Trophoblast cell (in vitro differentiated cells and primary cell): ENCODE measurements at regions not wholly inside any gene's neighbourhood (a gene's known extent, or its start where the extent isn't known, plus 50 kb on each side); places are given as distances from the start of the nearest gene placed in this dataset.

Source experiments
- DNase-seq, 2 donors: peaks; one replicate each; pipeline ENCODE4 v3.0.0-alpha.2; 2016
- H2AFZ ChIP-seq: 2 replicates; pipeline ENCODE4 v1.6.1; 2013; ENCODE audit warnings: low read length, moderate library complexity, mild to moderate bottlenecking; ENCODE audit not compliant: insufficient read depth, poor library complexity
- H2AK5ac ChIP-seq: 2 replicates; pipeline ENCODE4 v1.6.1; 2013; ENCODE audit warnings: mild to moderate bottlenecking, low read length
- H2BK120ac ChIP-seq: 2 replicates; pipeline ENCODE4 v1.6.1; 2013; ENCODE audit warnings: low read length, mild to moderate bottlenecking, moderate library complexity; ENCODE audit not compliant: insufficient read depth, poor library complexity
- H2BK12ac ChIP-seq: 2 replicates; pipeline ENCODE4 v1.6.1; 2013; ENCODE audit warnings: mild to moderate bottlenecking, low read length, moderate library complexity
- H2BK5ac ChIP-seq: 2 replicates; pipeline ENCODE4 v1.6.1; 2013; ENCODE audit warnings: low read length, low read depth, moderate library complexity, mild to moderate bottlenecking; ENCODE audit not compliant: poor library complexity
- H3K14ac ChIP-seq: 2 replicates; pipeline ENCODE4 v1.6.1; 2013; ENCODE audit warnings: mild to moderate bottlenecking, low read length
- H3K18ac ChIP-seq: 2 replicates; pipeline ENCODE4 v1.6.1; 2013; ENCODE audit warnings: mild to moderate bottlenecking, low read length
- H3K23ac ChIP-seq: 2 replicates; pipeline ENCODE4 v1.6.1; 2013; ENCODE audit warnings: low read length
- H3K27ac ChIP-seq: 2 replicates; pipeline ENCODE4 v1.5.1; 2013; ENCODE audit warnings: low read depth, mild to moderate bottlenecking, inconsistent platforms, low read length, moderate library complexity
- H3K27me3 ChIP-seq: 2 replicates; pipeline ENCODE4 v1.6.1; 2013; ENCODE audit warnings: inconsistent platforms, mild to moderate bottlenecking, low read length, moderate library complexity; ENCODE audit not compliant: insufficient read depth
- H3K36me3 ChIP-seq, 2 experiments: 1 replicate in 1 of 2; 2 replicates in 1 of 2; pipeline ENCODE4 v1.6.1; 2013; ENCODE audit warnings: low read length in 2 of 2, mild to moderate bottlenecking in 2 of 2, moderate library complexity in 1 of 2; ENCODE audit not compliant: insufficient read depth in 2 of 2, control insufficient read depth in 1 of 2
- H3K4ac ChIP-seq: 2 replicates; pipeline ENCODE4 v1.6.1; 2013; ENCODE audit warnings: low read depth, mild to moderate bottlenecking, low read length, moderate library complexity
- H3K4me1 ChIP-seq, 2 experiments: 1 replicate in 1 of 2; 2 replicates in 1 of 2; pipeline ENCODE4 v1.6.1; 2013; ENCODE audit warnings: low read length in 2 of 2, mild to moderate bottlenecking in 2 of 2, moderate library complexity in 1 of 2; ENCODE audit not compliant: insufficient read depth in 2 of 2, control insufficient read depth in 1 of 2
- H3K4me2 ChIP-seq: 2 replicates; pipeline ENCODE4 v1.6.1; 2013; ENCODE audit warnings: inconsistent platforms, mild to moderate bottlenecking, low read length, moderate library complexity
- H3K4me3 ChIP-seq: 2 replicates; pipeline ENCODE4 v1.5.1; 2013; ENCODE audit warnings: mild to moderate bottlenecking, low read depth, low read length, inconsistent platforms
- H3K79me1 ChIP-seq: one replicate; pipeline ENCODE4 v1.6.1; 2013; ENCODE audit warnings: low read length
- H3K79me2 ChIP-seq: 2 replicates; pipeline ENCODE4 v1.6.1; 2013; ENCODE audit warnings: low read length, mild to moderate bottlenecking; ENCODE audit not compliant: control insufficient read depth, insufficient read depth, poor library complexity
- H3K9ac ChIP-seq: 2 replicates; pipeline ENCODE4 v1.6.1; 2013; ENCODE audit warnings: mild to moderate bottlenecking, low read length
- H3K9me3 ChIP-seq: 2 replicates; pipeline ENCODE4 v1.6.1; 2013; ENCODE audit warnings: low read depth, mild to moderate bottlenecking, control low read depth, inconsistent platforms, low read length; ENCODE audit not compliant: insufficient read depth
- H4K12ac ChIP-seq: 2 replicates; pipeline ENCODE4 v1.6.1; 2013; ENCODE audit warnings: low read depth, mild to moderate bottlenecking, low read length, moderate library complexity
- H4K8ac ChIP-seq: 2 replicates; pipeline ENCODE4 v1.6.1; 2013; ENCODE audit warnings: low read depth, mild to moderate bottlenecking, low read length, moderate library complexity
- H4K91ac ChIP-seq: one replicate; pipeline ENCODE4 v1.6.1; 2013; ENCODE audit warnings: low read depth, mild to moderate bottlenecking, low read length, moderate library complexity
- WGBS: extraction: QIAGEN DNeasy Blood & Tissue Kit; methylation state at CpG from one replicate; pipeline ENCODE4 v1.1.7; 2013; ENCODE audit warnings: missing lambda C conversion rate; ENCODE audit not compliant: insufficient read length, insufficient coverage; ENCODE audit errors: extremely low coverage; 5-methylcytosine and 5-hydroxymethylcytosine counted together

GRCh38 chr5:39822020-39822419 lies 397.2 kb upstream of the DAB2 start:
- H3K4me1 ChIP-seq = no peaks in the 10 kb centered on the region
- no peak for DNase-seq
- no peak overlapping the region for H2BK120ac ChIP-seq
- H2BK5ac ChIP-seq = no peak overlapping the region
- H3K79me1 ChIP-seq = no peaks in the 10 kb centered on the region
- WGBS = no CpG with 5 or more reads among the region's 1 CpG
- H3K18ac ChIP-seq = no peak overlapping the region
- H3K36me3 ChIP-seq = no peaks in the 10 kb centered on the region
- H4K12ac ChIP-seq = no peak overlapping the region
- no peak overlapping the region for H2BK12ac ChIP-seq
- no peak overlapping the region for H3K23ac ChIP-seq
- no peak overlapping the region for H4K91ac ChIP-seq
- no peak overlapping the region for H2AFZ ChIP-seq
- H3K79me2 ChIP-seq = no peaks in the 10 kb centered on the region
- no peak overlapping the region for H2AK5ac ChIP-seq
- no peak overlapping the region for H4K8ac ChIP-seq
- no peak overlapping the region for H3K9ac ChIP-seq
- no peak overlapping the region for H3K4me2 ChIP-seq
- H3K27ac ChIP-seq = no peak overlapping the region
- H3K14ac ChIP-seq = no peak overlapping the region
- no peak overlapping the region for H3K4ac ChIP-seq
- H3K27me3 ChIP-seq = no peaks in the 10 kb centered on the region
- H3K9me3 ChIP-seq = no peaks in the 10 kb centered on the region
- no peak overlapping the region for H3K4me3 ChIP-seq

DNA sequence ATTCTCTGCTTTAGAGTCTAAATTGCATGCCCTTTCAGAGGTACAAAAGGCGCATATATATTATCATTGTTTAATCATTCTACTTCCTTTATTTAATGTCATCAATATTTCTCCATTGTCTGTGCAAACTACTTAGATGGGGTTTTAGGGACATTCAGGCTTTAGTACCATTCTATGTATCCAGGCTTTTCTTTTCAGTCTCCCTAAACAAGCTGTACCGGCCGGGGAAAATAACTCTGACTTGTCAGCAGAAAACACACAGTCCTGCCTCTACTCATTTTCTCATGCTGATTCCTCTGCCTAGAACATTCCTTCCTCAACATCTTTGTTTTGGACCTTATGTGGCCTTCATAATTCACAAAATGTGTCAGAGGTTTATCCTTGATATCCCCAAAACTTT lies 392.1 kb upstream of the DAB2 start:
- no CpG with 5 or more reads among the region's 3 CpGs for WGBS
- Histone ChIP-seq H3K4me1 (no peaks in the 10 kb centered on the region), H3K18ac (no peak overlapping the region), H3K27ac (no peak overlapping the region), H2AK5ac (no peak overlapping the region), H3K79me2 (no peaks in the 10 kb centered on the region), H3K23ac (no peak overlapping the region), H4K12ac (no peak overlapping the region), H4K8ac (no peak overlapping the region), H3K9me3 (no peaks in the 10 kb centered on the region), H3K4ac (no peak overlapping the region), H2AFZ (no peak overlapping the region), H3K9ac (no peak overlapping the region), H3K27me3 (no peaks in the 10 kb centered on the region), H2BK5ac (no peak overlapping the region), H3K4me2 (no peak overlapping the region), H3K4me3 (no peak overlapping the region), H3K79me1 (no peaks in the 10 kb centered on the region), H2BK12ac (no peak overlapping the region), H3K36me3 (no peaks in the 10 kb centered on the region), H2BK120ac (no peak overlapping the region), H3K14ac (no peak overlapping the region), H4K91ac (no peak overlapping the region)
- no peak for DNase-seq

DNA sequence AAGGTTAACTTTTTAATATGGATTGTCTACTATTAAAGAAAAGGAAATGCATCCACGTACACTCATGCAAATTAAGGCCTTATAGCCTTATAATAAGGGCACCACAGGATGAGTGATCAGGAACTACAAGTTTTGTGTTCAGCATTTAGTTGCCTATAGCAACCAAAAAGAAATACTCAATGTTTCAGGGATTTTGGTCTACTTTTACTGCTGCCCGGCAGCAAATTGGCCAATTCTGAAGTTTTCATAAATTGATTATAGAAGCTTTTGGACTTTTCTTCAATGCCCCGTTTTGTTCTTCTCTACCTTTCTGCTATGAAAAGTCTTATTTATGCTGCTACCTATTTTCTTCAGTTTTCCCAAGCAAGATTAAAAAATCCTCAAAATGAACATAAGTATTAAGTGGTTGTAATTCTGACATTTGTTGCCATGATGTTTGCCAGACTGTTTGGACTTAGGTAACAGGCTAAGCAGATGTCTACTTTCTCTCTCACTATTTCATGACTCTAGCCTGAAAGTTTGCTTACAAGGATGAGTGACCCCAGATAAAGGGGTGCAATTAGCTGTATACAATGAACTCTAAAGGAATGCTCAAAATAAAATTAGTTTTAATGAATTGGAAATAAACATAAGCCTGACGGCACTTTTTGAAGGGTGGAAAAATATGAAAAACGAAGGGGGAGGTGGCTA lies 391.5 kb upstream of the DAB2 start:
- Histone ChIP-seq H4K12ac (no peak overlapping the region), H4K8ac (no peak overlapping the region), H3K27ac (no peak overlapping the region), H3K79me1 (no peaks in the 10 kb centered on the region), H3K36me3 (no peaks in the 10 kb centered on the region), H3K79me2 (no peaks in the 10 kb centered on the region), H3K4me1 (no peaks in the 10 kb centered on the region), H2BK5ac (no peak overlapping the region), H2AK5ac (no peak overlapping the region), H3K18ac (no peak overlapping the region), H3K4me3 (no peak overlapping the region), H3K4ac (no peak overlapping the region), H4K91ac (no peak overlapping the region), H3K9me3 (no peaks in the 10 kb centered on the region), H3K9ac (no peak overlapping the region), H3K27me3 (no peaks in the 10 kb centered on the region), H2BK120ac (no peak overlapping the region), H2BK12ac (no peak overlapping the region), H3K4me2 (no peak overlapping the region), H2AFZ (no peak overlapping the region), H3K23ac (no peak overlapping the region), H3K14ac (no peak overlapping the region)
- DNase-seq = no peak
- no CpG with 5 or more reads among the region's 5 CpGs for WGBS

DNA sequence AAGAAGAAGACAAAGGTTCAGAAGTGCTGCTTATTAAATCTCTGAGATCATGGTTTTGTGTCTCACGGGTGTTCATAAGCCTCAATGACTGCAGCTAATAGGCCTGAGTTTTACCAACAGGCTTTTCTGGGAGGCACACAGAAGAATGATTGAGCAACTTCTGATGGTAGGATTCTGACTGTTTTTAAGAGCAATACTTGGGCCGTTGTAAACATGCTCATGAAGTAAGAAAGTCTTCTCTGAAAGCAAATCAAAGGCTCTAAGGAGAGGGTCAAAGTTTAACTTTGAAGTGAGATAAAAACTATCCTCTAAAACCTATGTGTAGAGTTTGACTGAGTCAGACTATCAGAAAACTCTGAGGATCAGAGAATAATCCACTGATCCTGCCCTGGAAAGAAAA lies 390.9 kb upstream of the DAB2 start:
- H2AK5ac ChIP-seq = no peak overlapping the region
- no peaks in the 10 kb centered on the region for H3K79me1 ChIP-seq
- no peaks in the 10 kb centered on the region for H3K36me3 ChIP-seq
- H3K4me2 ChIP-seq = no peak overlapping the region
- H3K9me3 ChIP-seq = no peaks in the 10 kb centered on the region
- H3K79me2 ChIP-seq = no peaks in the 10 kb centered on the region
- H3K4me3 ChIP-seq = no peak overlapping the region
- no peak overlapping the region for H3K4ac ChIP-seq
- no peak overlapping the region for H2BK120ac ChIP-seq
- no peak overlapping the region for H3K9ac ChIP-seq
- no peak overlapping the region for H4K91ac ChIP-seq
- WGBS = no CpG with 5 or more reads among the region's 2 CpGs
- no peak overlapping the region for H3K18ac ChIP-seq
- DNase-seq = no peak
- H2BK12ac ChIP-seq = no peak overlapping the region
- no peaks in the 10 kb centered on the region for H3K27me3 ChIP-seq
- H2AFZ ChIP-seq = no peak overlapping the region
- no peaks in the 10 kb centered on the region for H3K4me1 ChIP-seq
- H3K14ac ChIP-seq = no peak overlapping the region
- H3K27ac ChIP-seq = no peak overlapping the region
- no peak overlapping the region for H4K8ac ChIP-seq
- no peak overlapping the region for H3K23ac ChIP-seq
- no peak overlapping the region for H2BK5ac ChIP-seq
- H4K12ac ChIP-seq = no peak overlapping the region
